Heart left ventricle (tissue), 13 donors: ENCODE measurements at regions not wholly inside any gene's neighbourhood (a gene's known extent, or its start where the extent isn't known, plus 50 kb on each side); places are given as distances from the start of the nearest gene placed in this dataset.
A peak's percentile ranks its signal among the peaks of the same experiment; 100 is the strongest.

Source experiments
- POLR2A ChIP-seq, 2 donors: fragments of 450-650 bp; IDR thresholded peaks; one replicate each; pipeline ENCODE4 v1.6.1; 2017; ENCODE audit warnings: antibody characterized with exemption in 2 of 2, mild to moderate bottlenecking in 2 of 2, moderate library complexity in 2 of 2
- TF ChIP-seq, protein P1 (sequence below), 12 donors: fragments of 200-600 bp; sonication (generic) in 4 of 12; IDR thresholded peaks; one replicate each; pipeline versions ENCODE4 v1.5.0 to v1.8.0; 2018 to 2022; ENCODE audit warnings: antibody characterized with exemption in 12 of 12, mild to moderate bottlenecking in 5 of 12
- donor health status: ischemic (EF 13 %, LVEDD 7.1; RV severe dilation, severe dysfunction).
- donor health status: DM: no; HTN: yes; CAD: no.
- donor health status: DM: no; HTN: no; CAD: no.
- donor health status: ischemic (EF 25% LVEDD 6.9; RV normal size, moderate dysfunction).
- donor health status: ischemic (EF 25% LVEDD 5.7; RV mildly dilated, moderate dysfunction).
- donor health status: ischemic (EF 35%, LVEDD 5.7; RV mildly dilated, moderate dysfunction).
- donor health status: nonischemic (EF 11% LVEDD 7.7; RV severe dilation, severe dysfunction).
- donor health status: DM: yes; HTN: yes; CAD: no.
- donor health status: PGD.
- donor health status: ischemic (EF 29% LVEDD 5.4; RV normal size, mild dysfunction).
- donor health status: nonischemic (EF 23%, LVEDD 6.1; RV moderate dilation, normal function).

DNA sequence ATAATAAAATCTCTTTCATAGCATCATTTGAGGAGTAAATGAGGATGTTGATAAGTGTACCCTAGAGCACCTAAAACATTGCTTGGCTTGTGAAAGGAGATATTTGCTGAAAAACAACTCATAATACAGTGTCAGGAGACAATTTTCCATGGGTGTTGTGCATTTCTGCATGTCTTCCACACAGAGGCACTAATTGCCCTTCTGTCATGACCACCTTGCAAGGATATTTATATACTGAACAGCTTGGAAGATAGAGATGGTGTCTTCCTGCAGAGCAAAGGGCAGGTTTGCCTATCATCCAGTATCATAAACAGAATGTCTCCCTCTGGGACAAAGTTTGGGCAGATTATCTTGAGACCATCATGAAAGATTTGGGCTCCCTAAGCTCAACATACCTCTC, 495.2 kb upstream of the LRRN3 start:
- TF ChIP-seq, protein P1, sequence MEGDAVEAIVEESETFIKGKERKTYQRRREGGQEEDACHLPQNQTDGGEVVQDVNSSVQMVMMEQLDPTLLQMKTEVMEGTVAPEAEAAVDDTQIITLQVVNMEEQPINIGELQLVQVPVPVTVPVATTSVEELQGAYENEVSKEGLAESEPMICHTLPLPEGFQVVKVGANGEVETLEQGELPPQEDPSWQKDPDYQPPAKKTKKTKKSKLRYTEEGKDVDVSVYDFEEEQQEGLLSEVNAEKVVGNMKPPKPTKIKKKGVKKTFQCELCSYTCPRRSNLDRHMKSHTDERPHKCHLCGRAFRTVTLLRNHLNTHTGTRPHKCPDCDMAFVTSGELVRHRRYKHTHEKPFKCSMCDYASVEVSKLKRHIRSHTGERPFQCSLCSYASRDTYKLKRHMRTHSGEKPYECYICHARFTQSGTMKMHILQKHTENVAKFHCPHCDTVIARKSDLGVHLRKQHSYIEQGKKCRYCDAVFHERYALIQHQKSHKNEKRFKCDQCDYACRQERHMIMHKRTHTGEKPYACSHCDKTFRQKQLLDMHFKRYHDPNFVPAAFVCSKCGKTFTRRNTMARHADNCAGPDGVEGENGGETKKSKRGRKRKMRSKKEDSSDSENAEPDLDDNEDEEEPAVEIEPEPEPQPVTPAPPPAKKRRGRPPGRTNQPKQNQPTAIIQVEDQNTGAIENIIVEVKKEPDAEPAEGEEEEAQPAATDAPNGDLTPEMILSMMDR (IDR thresholded peaks at IDR 0.05) = peak in 2 of 12 donors; percentile 12 to 14
- TF ChIP-seq POLR2A (IDR thresholded peaks at IDR 0.05) = no peak
